Effector CD8-positive, alpha-beta T cell (primary cell): ENCODE measurements at regions not wholly inside any gene's neighbourhood (a gene's known extent, or its start where the extent isn't known, plus 50 kb on each side); places are given as distances from the start of the nearest gene placed in this dataset.
"Not testable (repeated sequence)": the region's sequence is repeated elsewhere in the genome, so short reads cannot be mapped to it uniquely, and the experiment has no call there.

Source experiments
- DNase-seq: peaks from one replicate; lab custom pipeline; 2025; lab: John Stamatoyannopoulos, UW

GRCh38 chr2:234861841-234862735, 89.7 kb upstream of the SH3BP4 start:
- no peak for DNase-seq

DNA sequence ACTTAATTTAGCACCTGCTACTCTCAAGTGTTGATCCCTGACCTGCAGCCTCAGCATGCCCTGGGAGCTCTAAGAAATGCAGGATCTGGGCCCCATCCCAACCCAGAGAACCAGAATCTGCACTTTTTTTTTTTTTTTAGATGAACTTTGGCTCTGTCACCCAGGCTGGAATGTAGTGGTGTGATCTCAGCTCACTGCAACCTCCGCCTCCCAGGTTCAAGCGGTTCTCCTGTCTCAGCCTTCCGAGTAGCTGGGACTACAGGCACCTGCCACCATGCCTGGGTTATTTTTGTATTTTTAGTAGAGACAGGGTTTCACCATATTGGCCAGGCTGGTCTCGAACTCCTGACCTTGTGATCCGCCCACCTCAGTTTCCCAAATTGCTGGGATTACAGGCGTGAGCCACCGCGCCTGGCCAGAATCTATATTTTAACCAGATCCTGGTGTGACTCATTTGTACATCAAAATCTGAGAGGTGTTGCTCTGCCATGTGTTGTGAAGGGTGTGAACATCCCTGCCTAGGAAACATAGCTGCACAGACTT, 92.4 kb upstream of the SH3BP4 start:
- not testable (repeated sequence) for DNase-seq

GRCh38 chr2:234858790-234859329, 93.0 kb upstream of the SH3BP4 start:
- DNase-seq = no peak

DNA sequence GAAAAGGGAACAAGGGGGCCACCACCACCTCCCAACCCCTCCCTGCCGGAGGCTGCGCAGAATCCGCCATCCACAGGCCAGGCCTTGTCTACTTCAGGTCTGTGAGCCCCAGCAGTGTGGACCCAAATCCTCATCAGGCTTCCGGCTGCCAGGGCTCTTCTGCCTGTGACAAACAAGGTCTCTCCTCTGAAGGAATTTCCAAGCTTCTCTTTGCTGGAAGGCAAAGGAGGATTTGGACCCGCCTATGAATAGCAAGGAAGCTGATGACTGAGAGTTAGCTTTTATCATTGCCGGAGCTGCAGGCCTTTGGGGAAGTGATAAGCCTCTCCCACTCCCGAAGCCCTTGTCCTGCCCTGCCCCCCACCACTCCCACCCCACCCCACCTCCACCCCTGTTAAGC, 93.7 kb upstream of the SH3BP4 start:
- DNase-seq = no peak

DNA sequence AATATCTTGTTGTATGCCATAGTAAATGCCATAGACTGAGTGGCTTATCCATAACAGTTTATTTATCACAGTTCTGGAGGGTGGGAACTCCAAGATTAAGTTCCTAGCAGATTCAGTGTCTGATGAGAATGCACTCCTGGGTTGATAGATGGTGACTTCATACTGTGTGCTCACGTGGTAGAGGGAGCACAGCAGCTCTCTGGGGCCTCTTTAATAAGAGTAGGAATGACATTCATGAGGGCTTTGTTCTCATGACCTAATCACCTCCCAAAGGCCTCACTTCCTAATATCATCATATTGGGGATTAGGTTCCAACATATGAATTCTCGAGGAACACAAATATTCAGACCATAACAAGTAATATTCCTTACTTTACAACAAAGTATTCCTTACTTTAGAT, 98.1 kb upstream of the SH3BP4 start:
- DNase-seq = no peak

DNA sequence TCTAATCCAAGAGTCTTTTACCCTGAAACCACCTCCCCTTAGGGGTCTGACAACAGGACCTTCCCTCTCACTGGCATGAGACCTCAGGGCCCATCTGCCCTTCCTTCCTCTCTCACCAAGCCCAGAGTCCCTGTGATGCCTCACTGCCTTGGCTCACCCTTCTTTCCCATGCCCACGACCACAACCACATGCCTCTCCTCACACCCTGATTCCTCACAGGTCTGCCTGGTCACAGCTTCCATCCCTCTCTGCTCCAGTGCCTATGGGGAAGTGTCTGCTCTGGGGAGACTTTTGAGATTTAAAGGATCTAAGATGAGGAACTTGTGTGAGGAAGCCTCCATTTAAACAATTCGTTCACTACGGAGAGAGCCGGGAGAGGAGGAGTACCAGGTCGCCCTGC, 98.9 kb upstream of the SH3BP4 start:
- DNase-seq = no peak

GRCh38 chr2:234852035-234852434, 99.8 kb upstream of the SH3BP4 start:
- no peak for DNase-seq

DNA sequence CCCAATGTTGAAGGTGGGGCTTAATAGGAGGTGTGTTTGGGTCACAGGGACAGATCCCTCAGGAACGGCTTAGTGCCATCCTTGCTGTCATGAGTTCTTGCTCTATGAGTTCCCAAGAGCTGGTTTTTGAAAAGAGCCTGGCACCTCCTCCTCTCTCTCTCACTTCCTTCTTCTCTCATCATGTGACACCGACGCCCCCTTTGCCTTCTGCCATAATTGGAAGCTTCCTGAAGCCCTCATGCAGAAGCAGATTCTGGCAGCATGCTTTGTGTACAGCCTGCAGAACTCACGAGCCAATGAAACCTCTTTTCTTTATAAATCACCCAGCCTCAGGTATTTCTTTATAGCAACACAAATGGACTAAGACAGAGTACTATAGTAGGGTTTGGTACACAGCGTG, 100.4 kb upstream of the SH3BP4 start:
- DNase-seq = no peak

DNA sequence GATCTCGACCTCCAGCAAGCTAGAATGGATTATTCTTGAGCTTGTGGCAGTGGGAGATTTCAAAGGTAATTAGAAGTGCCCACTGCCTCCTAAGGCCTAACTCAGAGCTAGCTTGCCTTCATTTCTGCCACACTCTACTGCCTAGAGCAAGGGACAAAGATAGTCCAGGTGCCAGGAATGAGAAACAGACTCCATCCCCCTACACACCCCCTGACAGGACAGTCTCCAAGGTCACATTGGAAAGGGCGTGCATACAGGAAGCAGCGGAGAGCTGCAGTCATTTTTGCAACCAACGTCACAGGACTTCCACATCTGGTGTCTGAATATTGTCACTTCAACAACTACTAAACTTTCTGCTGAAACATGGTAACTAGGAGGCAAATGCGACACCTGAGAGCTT, 101.0 kb upstream of the SH3BP4 start:
- DNase-seq = no peak

DNA sequence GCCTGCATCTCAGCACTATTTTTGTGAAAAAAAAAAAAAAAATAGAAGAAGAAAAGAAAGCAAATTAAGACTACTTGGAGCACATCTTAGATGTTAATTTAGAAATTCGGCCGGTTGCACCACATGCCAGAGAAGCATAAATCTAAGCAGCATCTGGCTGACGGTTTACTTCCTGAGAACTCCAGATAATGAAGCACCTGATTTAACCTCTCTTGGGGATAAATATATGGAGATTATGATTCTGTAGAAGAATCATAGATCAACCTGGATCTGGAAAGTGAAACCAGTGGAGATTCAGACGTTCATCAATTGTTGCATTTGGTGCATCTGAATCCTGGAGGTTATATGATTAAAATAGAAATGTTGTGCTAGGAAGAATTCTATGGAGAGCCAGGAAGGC, 102.1 kb upstream of the SH3BP4 start:
- no peak for DNase-seq

DNA sequence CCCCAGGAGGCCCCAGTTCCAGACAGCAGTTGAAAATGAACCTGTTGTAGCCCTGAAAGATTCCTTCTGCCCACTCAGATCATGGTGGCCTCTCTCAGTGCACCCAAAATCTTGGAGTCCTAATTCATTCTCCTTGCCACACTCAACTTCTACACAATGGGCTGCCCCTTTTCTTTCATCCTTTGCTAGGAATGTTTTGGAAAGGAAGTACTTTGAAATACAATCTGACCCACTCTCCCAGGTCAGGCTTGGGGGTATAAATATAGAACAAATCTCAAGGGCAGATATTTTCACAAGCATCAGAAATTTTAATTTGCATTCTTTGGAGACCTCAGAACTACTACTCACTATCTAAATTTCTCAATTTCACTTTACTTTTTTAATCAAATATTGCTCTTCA, 103.2 kb upstream of the SH3BP4 start:
- no peak for DNase-seq

GRCh38 chr2:234847639-234848038, 104.2 kb upstream of the SH3BP4 start:
- DNase-seq = no peak

- DNase-seq = no peak
Observed at GRCh38 chr2:234847364-234847635, 104.5 kb upstream of the SH3BP4 start.

DNA sequence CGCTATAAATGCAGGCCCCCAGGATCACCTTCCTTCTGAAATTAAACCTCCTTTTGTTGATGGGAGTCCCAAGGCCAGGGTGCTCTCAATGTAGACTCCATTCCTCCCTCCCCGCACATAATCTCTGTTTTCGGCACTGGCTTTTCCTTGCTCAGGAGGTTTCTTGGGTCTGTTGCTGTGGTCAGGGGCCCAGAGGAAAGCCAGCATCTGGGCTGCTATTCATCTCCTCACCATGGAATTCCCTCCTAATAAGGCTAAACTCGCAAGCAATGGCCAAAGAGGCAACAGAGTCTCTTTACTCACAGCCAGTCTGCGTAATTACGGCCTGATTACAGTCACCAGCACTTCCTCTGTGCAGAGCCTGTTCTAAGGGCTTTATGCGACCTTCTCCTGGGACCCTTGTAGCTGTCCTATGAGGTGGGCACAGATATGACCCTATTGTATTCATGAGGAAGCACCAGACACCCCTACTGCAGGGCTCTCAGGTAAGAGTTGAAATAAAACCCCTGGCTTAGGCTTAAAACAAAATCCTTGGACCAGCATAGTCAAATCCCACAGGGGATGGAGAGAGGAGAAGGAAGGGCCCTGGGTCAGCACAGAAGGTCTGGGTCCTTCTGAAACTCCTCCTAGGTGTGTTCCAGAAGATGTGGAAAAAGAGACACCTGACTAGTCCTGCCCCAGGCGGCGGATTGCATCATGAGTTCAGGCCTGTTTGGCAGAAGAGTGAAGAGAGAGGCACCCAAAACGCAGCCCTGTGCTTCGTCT, 105.0 kb upstream of the SH3BP4 start:
- DNase-seq = no peak

GRCh38 chr2:234845602-234846590, 105.9 kb upstream of the SH3BP4 start:
- no peak for DNase-seq

DNA sequence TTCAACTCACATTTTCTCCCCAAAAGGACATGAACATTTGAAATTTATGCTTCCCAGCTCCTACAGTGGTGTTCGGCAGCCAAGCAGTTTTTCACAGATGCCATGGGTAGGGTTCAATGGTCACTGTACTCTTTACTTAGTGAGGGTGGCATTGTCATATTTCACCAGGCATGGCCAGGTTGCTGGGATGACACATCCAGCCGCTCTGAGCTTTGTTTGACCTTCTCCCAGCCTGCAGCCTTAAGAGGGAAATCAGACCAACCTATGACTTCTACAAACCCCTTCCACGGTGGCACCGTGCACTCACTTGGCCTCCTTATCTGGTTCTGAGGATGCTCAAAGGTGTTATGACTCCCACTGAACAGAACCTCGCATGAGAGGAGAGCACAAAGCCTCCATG, 108.4 kb upstream of the SH3BP4 start:
- no peak for DNase-seq

DNA sequence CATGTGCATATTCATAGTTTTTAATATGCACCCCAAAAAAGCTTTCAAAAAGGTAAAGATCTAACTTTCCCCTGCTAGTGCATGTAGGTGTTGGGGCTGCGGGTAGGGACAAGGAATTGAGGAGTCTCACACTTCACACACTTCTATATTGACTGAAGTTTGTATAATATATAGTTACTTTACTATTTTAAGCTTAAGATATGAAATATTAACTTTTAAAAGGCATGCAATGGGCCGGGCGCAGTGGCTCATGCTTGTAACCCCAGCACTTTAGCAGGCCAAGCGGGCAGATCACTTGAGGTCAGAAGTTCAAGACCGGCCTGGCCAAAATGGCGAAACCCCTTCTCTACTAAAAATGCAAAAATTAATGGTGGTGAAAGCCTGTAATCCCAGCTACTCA, 109.1 kb upstream of the SH3BP4 start:
- no peak for DNase-seq

GRCh38 chr2:234841321-234842015, 110.3 kb upstream of the SH3BP4 start:
- no peak for DNase-seq

DNA sequence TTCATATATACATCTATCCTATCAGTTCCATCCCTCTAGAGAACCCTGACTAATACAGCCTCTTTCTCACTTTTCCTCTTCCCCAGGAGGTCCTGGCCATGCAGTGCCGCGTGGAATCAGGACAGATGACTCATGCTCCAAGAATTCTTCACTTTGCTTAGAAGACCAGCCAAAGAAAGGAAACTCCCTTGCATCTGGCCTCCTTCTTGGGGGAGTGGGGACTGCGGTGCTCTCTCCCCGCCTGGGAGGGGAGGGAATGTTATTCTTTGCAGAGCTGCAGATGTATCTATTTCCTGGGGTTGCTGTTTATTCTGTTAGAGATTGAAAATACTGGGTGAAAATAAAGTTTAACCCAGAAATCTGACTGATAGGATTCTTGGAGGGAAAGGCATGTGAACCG, 111.5 kb upstream of the SH3BP4 start:
- DNase-seq = no peak

- DNase-seq = no peak
Observed at GRCh38 chr2:234839285-234839684, 112.5 kb upstream of the SH3BP4 start.

GRCh38 chr2:234836271-234836670, 115.5 kb upstream of the SH3BP4 start:
- no peak for DNase-seq
